ENCODE measurements at regions not wholly inside any gene's neighbourhood (a gene's known extent, or its start where the extent isn't known, plus 50 kb on each side); places are given as distances from the start of the nearest gene placed in this dataset.

DNA sequence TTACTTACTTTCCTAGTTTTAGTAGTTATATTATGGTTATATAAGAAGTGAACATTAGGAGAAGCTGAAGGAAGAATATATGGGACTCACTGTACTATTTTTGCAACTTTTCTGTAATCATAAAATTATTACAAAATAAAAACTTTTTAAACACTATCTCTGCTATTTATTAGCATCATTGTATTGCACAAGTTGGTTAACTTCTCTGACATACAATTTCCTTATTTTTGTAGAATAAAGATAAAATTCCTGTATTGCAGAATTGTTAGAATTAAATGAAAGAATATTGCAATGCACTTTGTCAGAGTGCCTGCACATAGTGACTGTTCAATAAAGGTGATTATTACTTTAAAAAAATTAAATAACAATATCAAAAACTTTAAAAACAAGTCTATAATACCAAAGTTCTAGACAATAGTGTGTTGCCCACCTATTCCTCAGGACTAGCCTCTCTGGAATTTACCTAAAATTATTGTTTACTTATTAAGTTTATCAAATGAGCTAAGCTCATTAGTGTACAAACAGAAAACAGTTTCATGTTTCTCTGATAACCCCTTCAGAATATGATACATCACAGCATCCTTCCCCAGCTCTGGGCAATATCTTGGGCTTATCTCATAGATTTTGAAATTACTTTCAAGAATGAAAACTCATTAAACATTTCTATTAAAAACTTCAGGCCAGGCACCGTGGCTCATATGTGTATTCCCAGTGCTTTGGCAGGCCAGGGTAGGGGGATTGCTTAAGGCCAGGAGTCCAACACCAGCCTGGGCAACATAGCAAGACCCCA, 77.4 kb upstream of the TMPO start:
- no peak for DNase-seq (ENCODE audit: low spot score)

DNA sequence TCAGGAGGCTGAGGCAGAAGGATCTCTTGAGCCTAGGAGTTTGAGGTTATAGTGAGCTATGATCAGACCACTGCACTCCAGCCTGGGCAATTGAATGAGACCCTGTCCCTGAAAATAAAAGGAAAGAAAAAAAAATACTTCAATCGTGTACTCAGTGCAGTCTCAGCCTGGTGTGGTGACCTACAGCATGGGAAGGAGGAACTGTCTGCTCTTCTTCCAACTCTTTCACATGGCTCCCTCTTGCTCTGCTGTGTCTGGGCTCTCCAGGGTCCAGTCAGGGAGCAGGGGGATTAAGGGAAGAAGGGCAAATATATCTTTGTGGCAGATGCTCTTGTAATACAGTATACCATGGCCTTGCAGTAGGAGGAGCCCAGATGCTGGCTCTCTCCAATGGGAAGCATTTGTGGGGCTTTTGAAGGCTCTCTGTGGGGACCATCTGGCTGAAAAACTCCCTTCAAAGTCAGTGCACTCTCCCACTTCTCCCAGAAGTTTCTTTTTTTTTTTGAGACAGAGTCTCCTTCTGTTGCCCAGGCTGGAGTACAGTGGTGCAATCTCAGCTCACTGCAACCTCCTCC, 76.6 kb upstream of the TMPO start:
- no peak for DNase-seq (ENCODE audit: low spot score)

DNA sequence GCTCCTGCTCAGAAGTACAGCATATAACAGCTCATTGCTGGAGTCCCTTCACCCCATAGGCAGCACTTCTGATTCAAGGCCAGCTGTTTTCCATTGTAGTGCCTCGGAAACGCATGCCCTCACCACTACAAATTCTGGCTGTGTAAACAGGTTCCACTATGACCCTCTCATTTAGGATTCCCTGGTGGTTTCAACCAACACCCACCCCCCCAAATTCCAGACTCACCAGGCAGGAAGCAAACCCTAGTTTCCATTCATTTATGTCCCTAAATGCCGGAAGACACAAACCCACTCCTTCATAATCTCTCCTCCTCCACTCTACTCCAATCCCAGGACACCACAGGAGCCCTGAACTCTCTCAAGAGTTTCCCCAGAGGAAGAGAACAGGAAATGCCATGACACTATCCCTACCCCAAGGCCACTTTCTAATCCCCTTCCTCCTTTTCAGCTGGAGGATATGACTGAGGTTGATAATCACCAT, 75.9 kb upstream of the TMPO start:
- no peak for DNase-seq (ENCODE audit: low spot score)

- DNase-seq (ENCODE audit: low spot score) = peak; percentile 10
These were observed 75.3 kb upstream of the TMPO start for GRCh38 chr12:98439981-98440581.

DNA sequence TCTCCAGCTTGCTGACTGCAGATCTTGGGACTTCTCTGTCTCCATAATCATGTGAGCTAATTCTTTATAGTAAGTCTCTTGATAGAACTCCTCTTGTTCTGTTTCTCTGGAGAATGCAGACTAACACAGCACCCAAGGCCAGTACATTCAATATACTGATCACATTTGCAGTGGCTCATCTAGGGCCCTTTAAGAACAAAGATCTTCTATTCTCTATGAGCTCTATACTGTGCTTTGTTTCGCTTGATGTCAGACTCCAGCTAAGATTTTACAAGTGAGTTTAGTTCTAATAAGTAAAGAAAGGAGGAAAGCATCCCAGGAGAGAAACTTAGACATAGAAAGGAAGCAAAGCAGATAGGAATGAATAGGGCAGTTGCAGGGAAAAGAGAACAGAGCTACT, 69.3 kb upstream of the TMPO start:
- no peak for DNase-seq (ENCODE audit: low spot score)

DNA sequence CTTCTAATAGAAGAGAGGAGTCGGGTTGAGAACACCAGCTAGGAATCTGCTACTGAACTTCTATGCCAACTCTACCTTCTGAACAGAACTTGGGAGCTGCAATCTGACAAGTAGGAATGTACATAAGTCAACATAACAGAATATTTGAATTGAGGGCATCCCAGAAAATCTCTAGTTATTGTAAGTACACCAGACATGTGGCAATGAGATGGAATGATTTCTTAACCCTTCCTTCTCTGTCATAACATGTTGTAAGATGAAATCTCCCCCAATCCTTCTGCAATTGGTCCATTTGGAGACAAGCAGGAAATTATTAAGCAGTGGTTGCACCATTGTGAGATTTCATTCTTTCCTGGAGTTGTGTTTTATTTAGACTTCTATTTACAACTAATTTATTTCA, 68.7 kb upstream of the TMPO start:
- DNase-seq (ENCODE audit: low spot score) = no peak

DNA sequence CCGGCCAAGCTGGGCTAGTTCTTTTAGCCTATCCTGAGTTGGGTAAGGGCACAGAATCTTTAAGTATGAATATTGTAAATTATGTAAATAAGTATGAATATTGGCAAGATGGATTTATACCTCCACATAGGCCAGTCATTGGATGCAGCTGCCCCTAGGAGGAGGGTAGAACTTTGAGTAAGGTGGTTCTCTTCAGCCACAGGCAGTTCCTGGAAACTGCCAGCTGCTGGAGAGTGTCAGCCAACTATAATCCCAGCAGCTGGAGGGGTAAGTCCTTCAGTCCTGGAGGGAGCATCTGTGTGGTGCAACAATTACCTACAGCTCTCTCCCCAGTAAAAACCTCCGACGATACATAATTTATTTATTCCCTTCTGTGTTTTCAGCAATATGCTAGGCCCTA, 65.8 kb upstream of the TMPO start:
- no peak for DNase-seq (ENCODE audit: low spot score)

DNA sequence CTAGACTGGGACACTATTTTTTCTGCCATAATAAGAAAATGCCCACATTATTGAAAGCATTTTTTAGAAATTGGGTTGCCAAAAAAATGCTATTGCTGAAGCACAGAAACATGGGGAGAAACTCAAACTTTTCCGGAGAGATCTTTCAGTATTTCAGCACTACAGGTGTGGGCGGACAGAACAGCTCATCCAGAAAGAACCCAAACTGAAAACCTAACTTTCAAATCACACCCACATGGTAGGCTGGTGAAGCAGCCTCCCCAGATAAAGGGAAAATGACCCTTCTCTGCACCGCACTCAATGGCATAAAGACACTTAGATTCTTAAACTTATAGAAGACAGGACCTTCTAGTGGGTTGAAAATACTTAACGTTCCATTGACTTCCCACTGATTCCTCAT, 62.3 kb upstream of the TMPO start:
- no peak for DNase-seq (ENCODE audit: low spot score)

DNA sequence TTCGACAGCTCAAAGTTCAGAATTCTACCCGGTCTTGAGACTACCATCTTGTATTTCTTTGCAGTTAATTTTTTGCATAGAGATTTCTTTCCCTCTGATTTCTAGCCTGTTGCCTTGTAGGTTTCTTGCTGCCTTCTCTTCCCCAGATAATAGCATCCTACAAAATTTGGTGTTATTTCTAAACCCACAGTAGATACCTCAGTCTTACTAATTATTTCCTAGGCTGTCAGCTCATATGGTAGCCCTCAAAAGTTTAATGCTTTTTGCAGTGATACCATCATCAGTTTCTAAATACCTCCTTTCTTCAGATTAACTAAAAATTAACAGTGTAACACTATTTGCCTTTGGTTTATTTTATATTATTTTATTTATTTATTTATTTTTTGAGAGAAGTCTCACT, 61.9 kb upstream of the TMPO start:
- no peak for DNase-seq (ENCODE audit: low spot score)

GRCh38 chr12:98456041-98456440, 59.3 kb upstream of the TMPO start:
- DNase-seq (ENCODE audit: low spot score) = no peak

- DNase-seq (ENCODE audit: low spot score) = no peak
These were observed 58.5 kb upstream of the TMPO start for GRCh38 chr12:98456576-98457573.

GRCh38 chr12:98464190-98464589, 51.2 kb upstream of the TMPO start:
- no peak for DNase-seq (ENCODE audit: low spot score)

GRCh38 chr12:98465505-98465904, 49.9 kb upstream of the TMPO start:
- DNase-seq (ENCODE audit: low spot score) = no peak
